SHP77 treated with DMSO at 0.1 percent for 48 hours (cell line): ENCODE measurements at regions not wholly inside any gene's neighbourhood (a gene's known extent, or its start where the extent isn't known, plus 50 kb on each side); places are given as distances from the start of the nearest gene placed in this dataset.
"Not testable (repeated sequence)": the region's sequence is repeated elsewhere in the genome, so short reads cannot be mapped to it uniquely, and the experiment has no call there.

Experiments used
- DNase-seq: peaks from one replicate; lab custom pipeline; 2025; lab: John Stamatoyannopoulos, UW

GRCh38 chr6:166724576-166724975 is 97.5 kb upstream of the RPS6KA2 start:
- DNase-seq = no peak

- no peak for DNase-seq
Observed at GRCh38 chr6:166722785-166723184, 95.7 kb upstream of the RPS6KA2 start.

GRCh38 chr6:166721576-166721975 is 94.5 kb upstream of the RPS6KA2 start:
- DNase-seq = no peak

- DNase-seq = no peak
Observed at GRCh38 chr6:166720856-166721255, 93.8 kb upstream of the RPS6KA2 start.

- no peak for DNase-seq
Observed at GRCh38 chr6:166719019-166719418, 92.0 kb upstream of the RPS6KA2 start.

GRCh38 chr6:166718516-166718915 is 91.5 kb upstream of the RPS6KA2 start:
- DNase-seq = no peak

- no peak for DNase-seq
Observed at GRCh38 chr6:166716910-166717617, 90.0 kb upstream of the RPS6KA2 start.

GRCh38 chr6:166715992-166716391 is 88.9 kb upstream of the RPS6KA2 start:
- no peak for DNase-seq

- no peak for DNase-seq
Observed at GRCh38 chr6:166715065-166715464, 88.0 kb upstream of the RPS6KA2 start.

GRCh38 chr6:166714581-166714980 is 87.5 kb upstream of the RPS6KA2 start:
- DNase-seq = no peak

GRCh38 chr6:166714187-166714510 is 87.1 kb upstream of the RPS6KA2 start:
- no peak for DNase-seq

- DNase-seq = no peak
Observed at GRCh38 chr6:166713434-166714186, 86.6 kb upstream of the RPS6KA2 start.

- no peak for DNase-seq
Observed at GRCh38 chr6:166712286-166713228, 85.5 kb upstream of the RPS6KA2 start.

- no peak for DNase-seq
Observed at GRCh38 chr6:166710084-166710483, 83.0 kb upstream of the RPS6KA2 start.

- DNase-seq = no peak
Observed at GRCh38 chr6:166708460-166708859, 81.4 kb upstream of the RPS6KA2 start.

GRCh38 chr6:166707045-166707444 is 80.0 kb upstream of the RPS6KA2 start:
- peak; percentile 50 for DNase-seq

- DNase-seq = no peak
Observed at GRCh38 chr6:166705069-166705468, 78.0 kb upstream of the RPS6KA2 start.

- DNase-seq = no peak
Observed at GRCh38 chr6:166704171-166704570, 77.1 kb upstream of the RPS6KA2 start.

- no peak for DNase-seq
Observed at GRCh38 chr6:166703149-166703710, 76.2 kb upstream of the RPS6KA2 start.

- DNase-seq = not testable (repeated sequence)
Observed at GRCh38 chr6:166701424-166701823, 74.4 kb upstream of the RPS6KA2 start.

GRCh38 chr6:166700871-166701270 is 73.8 kb upstream of the RPS6KA2 start:
- not testable (repeated sequence) for DNase-seq

GRCh38 chr6:166697113-166697512 is 70.1 kb upstream of the RPS6KA2 start:
- no peak for DNase-seq
